ENCODE measurements at regions not wholly inside any gene's neighbourhood (a gene's known extent, or its start where the extent isn't known, plus 50 kb on each side); places are given as distances from the start of the nearest gene placed in this dataset.

GRCh38 chr18:57202881-57203280, 56.0 kb downstream of the BOD1L2 start:
- DNase-seq (ENCODE audit: low spot score), result no peak

DNA sequence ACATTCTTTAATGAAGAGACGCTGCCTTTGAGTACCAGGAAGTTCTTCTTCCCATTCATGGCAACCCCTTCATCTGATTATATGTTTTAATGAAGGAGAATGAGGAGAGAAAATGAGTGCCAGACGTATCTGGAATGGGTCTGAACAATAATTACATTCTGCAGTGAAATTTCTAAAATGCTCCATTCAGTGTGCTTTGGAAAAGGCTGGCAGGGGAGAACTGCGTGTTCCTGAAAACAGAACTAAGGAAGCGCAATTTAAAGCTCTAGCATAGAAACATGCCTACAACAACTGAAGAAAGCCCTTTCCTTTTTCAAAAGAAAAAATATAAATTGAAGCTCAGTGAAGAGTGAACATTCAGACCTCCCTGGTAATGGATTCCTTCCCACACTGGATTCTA, 58.8 kb downstream of the BOD1L2 start:
- no peak for DNase-seq (ENCODE audit: low spot score)

DNA sequence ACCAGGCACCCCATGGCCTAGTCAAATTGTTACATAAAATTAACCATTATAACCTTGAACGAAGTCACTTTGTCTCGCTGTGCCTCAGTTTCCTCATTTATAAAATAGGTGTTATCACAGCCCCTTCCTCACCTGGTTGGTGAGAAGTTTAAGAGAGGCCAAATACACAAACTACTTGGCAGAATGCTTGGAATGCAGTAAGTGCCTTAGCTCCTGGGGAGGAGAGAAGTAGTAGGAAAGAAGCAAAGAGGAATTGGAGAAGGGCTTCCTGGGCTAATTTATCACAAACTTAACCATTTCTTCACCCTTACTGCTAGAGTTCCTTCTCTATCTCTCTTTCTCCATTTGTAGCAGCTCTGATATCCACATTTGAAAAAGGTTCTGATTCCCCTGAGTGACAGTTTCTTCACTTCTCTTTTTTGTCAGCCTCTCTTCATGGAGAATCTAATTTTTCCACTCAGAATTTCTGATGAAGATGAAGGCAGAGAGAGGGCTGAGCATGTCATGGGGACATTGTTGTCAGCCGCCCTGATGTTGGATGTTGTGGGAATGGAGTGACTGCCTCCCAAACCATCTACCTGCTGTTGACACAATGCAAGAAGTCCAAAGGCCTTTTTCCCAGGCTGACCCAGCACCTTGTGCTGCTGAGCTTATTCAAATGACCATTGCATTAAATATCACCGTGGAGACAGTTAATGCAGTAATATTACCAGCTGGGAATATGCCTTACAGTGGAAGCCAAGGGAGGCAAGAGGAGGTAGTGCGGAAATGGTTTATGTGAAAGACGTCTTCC, 60.4 kb downstream of the BOD1L2 start:
- DNase-seq (ENCODE audit: low spot score), result no peak

DNA sequence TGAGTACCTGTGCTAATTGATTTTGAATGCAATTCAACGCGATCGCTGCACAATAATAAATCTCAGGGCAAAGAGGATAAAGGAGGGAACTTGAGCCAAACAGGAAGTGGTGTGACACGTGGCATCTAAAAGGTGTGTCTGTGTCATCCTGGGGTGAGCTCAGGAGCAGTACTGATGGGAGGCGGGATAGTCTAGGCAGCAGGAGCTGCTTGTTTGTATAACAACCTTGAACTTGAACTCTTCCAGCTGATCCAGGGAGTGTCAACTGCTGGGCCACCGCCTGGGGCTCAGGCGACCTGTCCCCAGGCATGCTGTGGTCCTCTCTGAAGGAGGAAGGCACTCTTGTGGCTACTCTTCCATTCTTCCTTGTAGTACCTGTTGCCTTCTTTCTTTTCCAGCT, 61.2 kb downstream of the BOD1L2 start:
- DNase-seq (ENCODE audit: low spot score), result no peak

- no peak for DNase-seq (ENCODE audit: low spot score)
These were observed 62.8 kb downstream of the BOD1L2 start for GRCh38 chr18:57209713-57210106.

DNA sequence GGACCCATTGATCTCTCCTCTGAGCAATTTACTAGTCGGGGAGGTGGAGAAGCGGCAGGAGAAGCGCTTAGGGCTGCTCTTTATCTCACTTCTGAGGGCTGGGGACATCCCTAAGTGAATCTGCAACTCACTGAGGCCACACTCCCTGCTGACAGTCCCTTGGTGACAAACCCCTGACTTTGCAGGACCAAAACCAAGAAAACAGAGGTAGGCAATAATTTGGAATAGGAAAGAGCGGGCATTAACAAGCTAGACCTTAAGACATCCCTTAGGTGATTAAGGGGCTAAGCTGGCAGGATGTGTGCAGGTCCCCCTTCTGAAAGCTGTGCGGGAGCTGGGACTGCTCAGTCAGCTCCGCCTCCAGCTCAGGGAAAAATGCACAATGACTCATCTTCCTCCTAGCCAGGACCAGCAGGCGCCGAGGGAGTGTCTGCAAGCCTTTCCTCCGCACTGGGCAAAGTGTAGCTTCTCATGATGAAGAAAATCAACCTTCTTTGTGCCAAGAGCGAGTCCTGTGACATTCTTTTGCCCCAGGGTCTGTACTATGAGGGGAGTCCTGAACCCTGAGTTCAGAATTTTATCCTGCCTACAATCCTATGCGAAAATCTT, 63.3 kb downstream of the BOD1L2 start:
- peak; percentile 87 for DNase-seq (ENCODE audit: low spot score)

DNA sequence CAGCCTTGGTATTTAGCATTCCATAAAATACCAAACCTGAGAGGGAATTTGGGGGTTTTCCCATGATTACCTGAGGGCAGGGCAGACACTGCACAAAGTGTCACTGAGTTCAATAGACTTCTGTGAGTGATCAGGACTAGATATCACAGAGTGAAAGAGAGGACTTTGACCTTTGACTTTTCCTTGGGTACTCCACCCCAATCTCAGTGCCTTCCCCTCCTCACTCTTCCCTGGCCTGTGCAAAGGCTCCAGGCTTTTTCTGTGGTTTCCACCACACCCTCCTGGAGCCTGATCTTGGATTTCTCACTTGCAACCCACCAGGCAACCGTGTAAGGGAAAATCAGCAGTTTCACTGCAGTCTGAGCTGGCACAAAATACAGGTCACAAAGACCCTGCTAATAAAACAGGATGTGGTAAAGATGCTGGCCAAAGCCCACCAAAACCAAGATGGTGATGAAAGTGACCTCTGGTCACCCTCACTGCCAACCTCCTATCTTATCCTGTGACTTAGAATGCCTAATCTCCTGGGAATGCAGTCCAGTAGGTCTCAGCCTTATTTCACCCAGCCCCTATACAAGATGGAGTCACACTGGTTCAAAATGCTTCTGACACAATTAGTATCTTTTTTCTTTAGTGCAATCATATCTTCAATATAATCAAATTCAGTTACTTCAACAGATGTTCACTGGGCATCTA, 64.0 kb downstream of the BOD1L2 start:
- DNase-seq (ENCODE audit: low spot score), result peak; percentile 24

DNA sequence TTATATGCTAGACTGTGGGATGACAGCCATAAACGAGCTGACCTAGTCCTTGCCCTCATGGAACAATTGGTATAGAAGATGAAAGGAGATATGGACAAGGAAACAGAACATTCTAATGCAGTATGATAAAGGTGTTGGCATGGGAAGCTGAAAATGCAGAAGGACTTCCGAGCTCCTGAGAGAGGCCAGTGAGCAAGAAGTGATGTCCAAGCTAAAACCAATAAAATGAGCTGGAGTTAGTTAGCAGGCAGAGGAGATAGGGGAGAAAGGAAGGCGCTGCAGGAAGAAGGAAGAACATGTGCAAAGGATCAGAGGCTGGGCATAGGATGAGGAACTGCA, 64.5 kb downstream of the BOD1L2 start:
- no peak for DNase-seq (ENCODE audit: low spot score)

DNA sequence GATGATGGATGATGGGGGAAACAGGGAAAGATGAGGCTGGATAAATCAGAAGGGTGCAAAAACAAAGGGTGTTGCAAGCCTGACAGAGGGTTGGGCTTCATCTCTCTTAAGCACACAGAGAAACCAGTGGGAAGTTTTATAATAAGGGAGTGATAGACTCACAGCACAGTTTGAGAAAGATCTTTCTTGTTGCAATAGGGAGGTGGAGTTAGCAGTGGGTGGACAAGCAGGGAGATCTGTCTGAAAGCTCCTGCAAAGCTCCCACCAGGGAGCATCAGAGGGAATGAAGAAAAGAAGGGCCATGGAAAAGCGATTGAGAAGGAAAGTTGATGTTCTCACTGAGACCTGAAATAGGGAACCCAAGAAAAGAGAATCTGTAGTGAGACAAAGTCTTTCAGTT, 64.9 kb downstream of the BOD1L2 start:
- DNase-seq (ENCODE audit: low spot score), result no peak

DNA sequence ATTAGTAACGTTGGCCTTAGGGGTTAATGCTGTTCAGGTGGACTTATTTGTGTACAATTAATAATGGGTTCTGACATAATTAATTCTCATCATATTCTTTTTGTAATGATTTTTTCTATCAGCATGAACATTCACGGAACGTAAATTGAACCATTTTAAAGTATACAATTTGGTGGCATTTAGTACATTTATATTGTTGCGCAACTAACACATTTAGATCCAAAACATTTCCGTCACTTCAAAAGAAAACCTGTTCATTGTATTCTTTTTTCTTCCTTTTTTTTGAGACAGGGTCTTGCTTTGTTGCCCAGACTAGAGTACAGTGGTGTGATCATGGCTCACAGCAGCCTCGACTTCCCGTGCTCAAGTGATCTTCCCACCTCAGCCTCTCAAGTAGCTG, 65.8 kb downstream of the BOD1L2 start:
- no peak for DNase-seq (ENCODE audit: low spot score)

GRCh38 chr18:57214976-57215375, 68.1 kb downstream of the BOD1L2 start:
- no peak for DNase-seq (ENCODE audit: low spot score)

GRCh38 chr18:57218281-57218680, 71.4 kb downstream of the BOD1L2 start:
- DNase-seq (ENCODE audit: low spot score), result no peak

- no peak for DNase-seq (ENCODE audit: low spot score)
These were observed 73.1 kb downstream of the BOD1L2 start for GRCh38 chr18:57219964-57220363.

DNA sequence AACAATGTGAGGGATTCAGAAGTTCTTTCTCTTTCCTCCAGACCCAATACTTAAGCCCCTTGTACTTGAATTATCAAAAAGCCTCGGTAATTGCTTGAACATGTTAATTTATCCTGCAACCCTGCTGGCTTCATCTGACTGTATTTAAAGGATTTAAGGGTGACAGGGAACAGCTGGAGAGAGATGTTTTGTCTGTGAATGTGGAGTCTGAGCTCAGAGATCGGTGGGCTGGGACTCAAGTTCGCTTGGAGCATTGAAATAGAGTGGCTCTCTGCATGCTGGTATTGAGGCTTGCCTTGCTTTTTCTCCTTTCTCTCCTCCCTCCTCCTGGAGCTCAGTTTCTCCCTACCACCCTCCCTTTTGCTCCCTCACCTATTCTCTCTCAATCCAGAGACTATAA, 73.6 kb downstream of the BOD1L2 start:
- DNase-seq (ENCODE audit: low spot score), result no peak

- no peak for DNase-seq (ENCODE audit: low spot score)
These were observed 74.1 kb downstream of the BOD1L2 start for GRCh38 chr18:57220930-57221483.

DNA sequence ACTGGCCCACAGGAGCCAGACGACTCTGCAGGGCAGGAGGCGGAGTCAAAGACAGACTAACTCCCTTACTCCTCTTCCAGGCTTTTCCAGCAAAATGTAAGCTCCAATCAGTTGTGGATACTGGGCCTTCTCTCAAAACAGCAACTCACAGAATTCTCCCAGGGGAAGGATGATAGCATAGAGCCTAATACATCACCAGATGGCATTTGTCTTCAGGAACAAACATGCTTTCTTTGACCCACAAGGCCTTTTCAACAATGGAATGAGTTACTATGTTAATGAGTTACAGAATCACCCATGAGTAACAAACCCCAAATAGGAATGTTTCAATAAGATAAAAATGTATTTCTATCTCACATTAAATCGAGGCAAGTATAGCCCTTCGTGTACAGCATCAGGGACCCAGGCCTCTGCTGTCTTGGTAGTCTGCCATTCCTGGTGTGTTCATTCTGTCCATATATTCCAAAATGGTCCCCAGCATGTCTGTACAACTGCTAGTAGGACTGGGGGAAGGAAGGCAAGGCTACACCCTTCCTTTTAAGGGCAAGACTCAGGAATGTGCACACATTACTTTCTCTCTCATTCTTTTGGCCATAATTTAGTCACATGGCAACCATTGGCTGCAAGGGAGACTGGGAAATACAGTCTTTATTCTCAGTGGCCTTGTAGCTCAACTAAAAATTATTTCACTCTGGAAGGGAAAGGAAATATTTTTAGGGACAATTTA, 76.4 kb downstream of the BOD1L2 start:
- no peak for DNase-seq (ENCODE audit: low spot score)

GRCh38 chr18:57230861-57231585, 84.1 kb downstream of the BOD1L2 start:
- DNase-seq (ENCODE audit: low spot score), result no peak

GRCh38 chr18:57231864-57232263, 85.0 kb downstream of the BOD1L2 start:
- no peak for DNase-seq (ENCODE audit: low spot score)

- DNase-seq (ENCODE audit: low spot score), result no peak
These were observed 87.5 kb downstream of the BOD1L2 start for GRCh38 chr18:57234346-57234745.

GRCh38 chr18:57241869-57242268, 95.0 kb downstream of the BOD1L2 start:
- DNase-seq (ENCODE audit: low spot score), result no peak

- DNase-seq (ENCODE audit: low spot score), result no peak
These were observed 95.4 kb downstream of the BOD1L2 start for GRCh38 chr18:57242285-57242684.

Data from H4 (cell line).